H9 (cell line): ENCODE measurements at regions not wholly inside any gene's neighbourhood (a gene's known extent, or its start where the extent isn't known, plus 50 kb on each side); places are given as distances from the start of the nearest gene placed in this dataset.
"Not testable (repeated sequence)": the region's sequence is repeated elsewhere in the genome, so short reads cannot be mapped to it uniquely, and the experiment has no call there.

Experiments used
- DNase-seq: peaks from one replicate; pipeline ENCODE4 v3.0.0-alpha.2; 2017
- H2AFZ ChIP-seq: one replicate; pipeline ENCODE4 v1.6.1; 2013; ENCODE audit warnings: mild to moderate bottlenecking, low read length, control low read depth, moderate library complexity
- H2AK5ac ChIP-seq: 2 replicates; pipeline ENCODE4 v1.6.1; 2013; ENCODE audit warnings: low read length, control low read depth, mixed read lengths; ENCODE audit not compliant: insufficient read length
- H2BK120ac ChIP-seq: one replicate; pipeline ENCODE4 v1.6.1; 2013; ENCODE audit warnings: low read depth, mild to moderate bottlenecking, low read length, control low read depth, inconsistent platforms; ENCODE audit not compliant: poor library complexity, severe bottlenecking
- H2BK12ac ChIP-seq: 2 replicates; pipeline ENCODE4 v1.6.1; 2013; ENCODE audit warnings: low read length, control low read depth, mixed read lengths, low read depth; ENCODE audit not compliant: insufficient read length
- H2BK15ac ChIP-seq: 2 replicates; pipeline ENCODE4 v1.6.1; 2013; ENCODE audit warnings: low read depth, low read length, control low read depth
- H2BK20ac ChIP-seq: one replicate; pipeline ENCODE4 v1.6.1; 2013; ENCODE audit warnings: low read depth, mild to moderate bottlenecking, low read length, control low read depth, inconsistent platforms; ENCODE audit not compliant: poor library complexity, severe bottlenecking
- H2BK5ac ChIP-seq: 2 replicates; pipeline ENCODE4 v1.6.1; 2013; ENCODE audit warnings: low read length, control low read depth, mixed read lengths; ENCODE audit not compliant: insufficient read length
- H3K14ac ChIP-seq: 2 replicates; pipeline ENCODE4 v1.6.1; 2013; ENCODE audit warnings: low read length, control low read depth; ENCODE audit not compliant: insufficient read depth
- H3K18ac ChIP-seq: 2 replicates; pipeline ENCODE4 v1.6.1; 2013; ENCODE audit warnings: low read depth, mild to moderate bottlenecking, mixed read lengths, low read length, control low read depth; ENCODE audit not compliant: insufficient read length
- H3K23ac ChIP-seq: 2 replicates; pipeline ENCODE4 v1.6.1; 2013; ENCODE audit warnings: low read length, control low read depth, mixed read lengths, low read depth; ENCODE audit not compliant: insufficient read length
- H3K23me2 ChIP-seq: 2 replicates; pipeline ENCODE4 v1.6.1; 2013; ENCODE audit warnings: low read depth, mild to moderate bottlenecking, mixed read lengths, low read length, control low read depth; ENCODE audit not compliant: insufficient read length, poor library complexity, severe bottlenecking
- H3K27ac ChIP-seq: 2 replicates; pipeline ENCODE4 v1.5.1; 2013; ENCODE audit warnings: low read length, control low read depth, mixed read lengths, low read depth; ENCODE audit not compliant: insufficient read length
- H3K27me3 ChIP-seq: 2 replicates; pipeline ENCODE4 v1.6.1; 2013; ENCODE audit warnings: low read length, control low read depth, inconsistent platforms; ENCODE audit not compliant: insufficient read depth
- H3K4ac ChIP-seq: 2 replicates; pipeline ENCODE4 v1.6.1; 2013; ENCODE audit warnings: low read depth, mild to moderate bottlenecking, control low read depth, inconsistent platforms, low read length, moderate library complexity
- H3K4me1 ChIP-seq: 2 replicates; pipeline ENCODE4 v1.6.1; 2013; ENCODE audit warnings: low read length, control low read depth, inconsistent platforms; ENCODE audit not compliant: insufficient read depth
- H3K4me2 ChIP-seq: 2 replicates; pipeline ENCODE4 v1.6.1; 2013; ENCODE audit warnings: low read length, control low read depth, mixed read lengths; ENCODE audit not compliant: insufficient read length, insufficient read depth
- H3K56ac ChIP-seq: 2 replicates; pipeline ENCODE4 v1.6.1; 2013; ENCODE audit warnings: low read depth, mild to moderate bottlenecking, mixed read lengths, low read length, control low read depth; ENCODE audit not compliant: insufficient read length
- H3K79me1 ChIP-seq: 2 replicates; pipeline ENCODE4 v1.6.1; 2013; ENCODE audit warnings: low read depth, mild to moderate bottlenecking, moderate library complexity, low read length, control low read depth, inconsistent platforms; ENCODE audit not compliant: insufficient read depth, poor library complexity, severe bottlenecking
- H3K79me2 ChIP-seq: 2 replicates; pipeline ENCODE4 v1.6.1; 2013; ENCODE audit warnings: low read length, control low read depth, inconsistent platforms; ENCODE audit not compliant: insufficient read depth
- H3K9ac ChIP-seq: 2 replicates; pipeline ENCODE4 v1.6.1; 2013; ENCODE audit warnings: low read length, control low read depth, mixed read lengths; ENCODE audit not compliant: insufficient read length; ENCODE audit errors: extremely low read depth
- H3K9me3 ChIP-seq: one replicate; pipeline ENCODE4 v1.6.1; 2013; ENCODE audit warnings: low read depth, low read length, inconsistent platforms; ENCODE audit not compliant: control insufficient read depth
- H3T11ph ChIP-seq: one replicate; pipeline ENCODE4 v1.6.1; 2013; ENCODE audit warnings: mild to moderate bottlenecking, low read length, control low read depth, inconsistent platforms
- H4K20me1 ChIP-seq: one replicate; pipeline ENCODE4 v1.6.1; 2013; ENCODE audit not compliant: control insufficient read depth, insufficient read length, insufficient read depth
- H4K5ac ChIP-seq: 2 replicates; pipeline ENCODE4 v1.6.1; 2013; ENCODE audit warnings: low read depth, mild to moderate bottlenecking, mixed read lengths, low read length, control low read depth; ENCODE audit not compliant: insufficient read length
- H4K8ac ChIP-seq: replicated peaks from 2 replicates; pipeline ENCODE4 v1.6.1; 2013; ENCODE audit warnings: low read length, control low read depth, mixed read lengths, low read depth; ENCODE audit not compliant: insufficient read length
- H4K91ac ChIP-seq: 2 replicates; pipeline ENCODE4 v1.6.1; 2013; ENCODE audit warnings: low read depth, mild to moderate bottlenecking, moderate library complexity, mixed read lengths, low read length, control low read depth; ENCODE audit not compliant: insufficient read length
- H3K27ac Mint-ChIP-seq, 3 experiments: 2 replicates in 2 of 3; 3 replicates in 1 of 3; pipeline ENCODE4 v1.8.0; 2020 to 2021; ENCODE audit warnings: mixed read lengths in 3 of 3, mild to moderate bottlenecking in 1 of 3, moderate library complexity in 1 of 3
- H3K27me3 Mint-ChIP-seq: 2 replicates; pipeline ENCODE4 v1.8.0; 2021; ENCODE audit warnings: low read depth, mild to moderate bottlenecking, moderate library complexity, mixed read lengths
- H3K36me3 Mint-ChIP-seq, 3 experiments: 2 replicates in 2 of 3; 3 replicates in 1 of 3; pipeline ENCODE4 v1.8.0; 2020 to 2021; ENCODE audit warnings: low read depth in 3 of 3, mixed read lengths in 3 of 3; ENCODE audit not compliant: insufficient read depth in 1 of 3
- H3K4me1 Mint-ChIP-seq, 2 experiments: 2 replicates each; pipeline ENCODE4 v1.8.0; 2020; ENCODE audit warnings: mixed read lengths in 2 of 2
- H3K4me3 Mint-ChIP-seq, 2 experiments: 2 replicates in 1 of 2; 3 replicates in 1 of 2; pipeline ENCODE4 v1.8.0; 2020 to 2021; ENCODE audit warnings: mild to moderate bottlenecking in 2 of 2, mixed read lengths in 2 of 2, moderate library complexity in 1 of 2
- H3K9me3 Mint-ChIP-seq, 2 experiments: 2 replicates in 1 of 2; 3 replicates in 1 of 2; pipeline ENCODE4 v1.8.0; 2020; ENCODE audit warnings: mild to moderate bottlenecking in 2 of 2, mixed read lengths in 2 of 2, moderate library complexity in 1 of 2
- WGBS: extraction: QIAGEN DNeasy Blood & Tissue Kit; methylation state at CpG from one replicate; pipeline ENCODE4 v1.1.7; 2013; ENCODE audit warnings: missing lambda C conversion rate, low lambda C conversion rate, mixed read lengths; ENCODE audit not compliant: insufficient read length; ENCODE audit errors: extremely low coverage; 5-methylcytosine and 5-hydroxymethylcytosine counted together

GRCh38 chr9:61868965-61869364 is 679.1 kb downstream of the SPATA31A7 start:
- not testable (repeated sequence) for H2BK15ac ChIP-seq, H3K18ac ChIP-seq, H3K36me3 Mint-ChIP-seq, H3K4me2 ChIP-seq, H3K23me2 ChIP-seq, H3K9me3 ChIP-seq, H3K27ac ChIP-seq, H3K14ac ChIP-seq, H2BK12ac ChIP-seq, H3T11ph ChIP-seq, H4K8ac ChIP-seq, H2AFZ ChIP-seq, H3K79me2 ChIP-seq, H3K27ac Mint-ChIP-seq, H4K20me1 ChIP-seq, H4K5ac ChIP-seq, H3K23ac ChIP-seq, H3K4me1 ChIP-seq, H3K27me3 Mint-ChIP-seq, H3K9me3 Mint-ChIP-seq, H2BK20ac ChIP-seq, H3K27me3 ChIP-seq, H3K56ac ChIP-seq, DNase-seq, H2BK120ac ChIP-seq, H3K79me1 ChIP-seq, H3K4ac ChIP-seq, H3K4me1 Mint-ChIP-seq, H2AK5ac ChIP-seq, H3K9ac ChIP-seq, H2BK5ac ChIP-seq, H4K91ac ChIP-seq
- H3K4me3 Mint-ChIP-seq = peak overlapping the region; percentile 45 to 46; a peak in 2 of 5 replicates
- WGBS = no CpG with 5 or more reads among the region's 32 CpGs

GRCh38 chr9:61872329-61872728 is 682.5 kb downstream of the SPATA31A7 start:
- not testable (repeated sequence) for H2BK12ac ChIP-seq, DNase-seq, H3K27me3 Mint-ChIP-seq, H2BK120ac ChIP-seq, H3K4ac ChIP-seq, H4K8ac ChIP-seq, H3K79me2 ChIP-seq, H3T11ph ChIP-seq, H3K9me3 Mint-ChIP-seq, H3K9me3 ChIP-seq, H2AK5ac ChIP-seq, H3K4me1 Mint-ChIP-seq, H3K9ac ChIP-seq, H2BK5ac ChIP-seq, H3K79me1 ChIP-seq, H2BK20ac ChIP-seq, H3K14ac ChIP-seq, H3K4me2 ChIP-seq, H3K36me3 Mint-ChIP-seq, H3K27ac Mint-ChIP-seq, H3K23me2 ChIP-seq, H3K27ac ChIP-seq, H2AFZ ChIP-seq, H3K56ac ChIP-seq, H4K5ac ChIP-seq, H4K20me1 ChIP-seq, H4K91ac ChIP-seq, H3K18ac ChIP-seq, H2BK15ac ChIP-seq, H3K4me3 Mint-ChIP-seq, H3K27me3 ChIP-seq, H3K4me1 ChIP-seq, H3K23ac ChIP-seq
- no CpG with 5 or more reads among the region's 2 CpGs for WGBS
